Heart left ventricle (tissue), 13 donors: ENCODE measurements at regions not wholly inside any gene's neighbourhood (a gene's known extent, or its start where the extent isn't known, plus 50 kb on each side); places are given as distances from the start of the nearest gene placed in this dataset.

Experiments
- POLR2A ChIP-seq, 2 donors: fragments of 450-650 bp; IDR thresholded peaks; one replicate each; pipeline ENCODE4 v1.6.1; 2017; ENCODE audit warnings: antibody characterized with exemption in 2 of 2, mild to moderate bottlenecking in 2 of 2, moderate library complexity in 2 of 2
- TF ChIP-seq, protein P1 (sequence below), 12 donors: fragments of 200-600 bp; sonication (generic) in 4 of 12; IDR thresholded peaks; one replicate each; pipeline versions ENCODE4 v1.5.0 to v1.8.0; 2018 to 2022; ENCODE audit warnings: antibody characterized with exemption in 12 of 12, mild to moderate bottlenecking in 5 of 12
- donor health status: ischemic (EF 13 %, LVEDD 7.1; RV severe dilation, severe dysfunction).
- donor health status: DM: no; HTN: yes; CAD: no.
- donor health status: DM: no; HTN: no; CAD: no.
- donor health status: ischemic (EF 25% LVEDD 6.9; RV normal size, moderate dysfunction).
- donor health status: ischemic (EF 25% LVEDD 5.7; RV mildly dilated, moderate dysfunction).
- donor health status: ischemic (EF 35%, LVEDD 5.7; RV mildly dilated, moderate dysfunction).
- donor health status: nonischemic (EF 11% LVEDD 7.7; RV severe dilation, severe dysfunction).
- donor health status: DM: yes; HTN: yes; CAD: no.
- donor health status: PGD.
- donor health status: ischemic (EF 29% LVEDD 5.4; RV normal size, mild dysfunction).
- donor health status: nonischemic (EF 23%, LVEDD 6.1; RV moderate dilation, normal function).

DNA sequence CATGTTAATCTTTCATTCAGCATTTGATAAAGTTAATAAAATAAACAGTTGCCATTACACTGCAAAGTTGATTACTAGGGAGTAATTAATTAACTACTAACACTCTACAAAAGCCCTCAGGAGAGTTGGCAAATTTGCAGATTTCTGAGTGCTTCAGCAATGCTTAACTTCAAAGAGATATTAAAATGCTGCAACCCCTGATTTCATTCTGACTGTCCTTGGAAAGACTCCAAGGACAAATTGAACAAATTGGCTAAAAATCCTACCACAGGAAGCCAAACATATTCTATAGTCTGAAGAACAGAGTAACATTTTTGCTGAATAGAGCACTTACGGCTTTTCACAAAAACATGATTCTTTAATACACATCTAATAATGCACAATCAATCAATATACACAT lies 1543.0 kb downstream of the SLITRK5 start:
- TF ChIP-seq, protein P1, sequence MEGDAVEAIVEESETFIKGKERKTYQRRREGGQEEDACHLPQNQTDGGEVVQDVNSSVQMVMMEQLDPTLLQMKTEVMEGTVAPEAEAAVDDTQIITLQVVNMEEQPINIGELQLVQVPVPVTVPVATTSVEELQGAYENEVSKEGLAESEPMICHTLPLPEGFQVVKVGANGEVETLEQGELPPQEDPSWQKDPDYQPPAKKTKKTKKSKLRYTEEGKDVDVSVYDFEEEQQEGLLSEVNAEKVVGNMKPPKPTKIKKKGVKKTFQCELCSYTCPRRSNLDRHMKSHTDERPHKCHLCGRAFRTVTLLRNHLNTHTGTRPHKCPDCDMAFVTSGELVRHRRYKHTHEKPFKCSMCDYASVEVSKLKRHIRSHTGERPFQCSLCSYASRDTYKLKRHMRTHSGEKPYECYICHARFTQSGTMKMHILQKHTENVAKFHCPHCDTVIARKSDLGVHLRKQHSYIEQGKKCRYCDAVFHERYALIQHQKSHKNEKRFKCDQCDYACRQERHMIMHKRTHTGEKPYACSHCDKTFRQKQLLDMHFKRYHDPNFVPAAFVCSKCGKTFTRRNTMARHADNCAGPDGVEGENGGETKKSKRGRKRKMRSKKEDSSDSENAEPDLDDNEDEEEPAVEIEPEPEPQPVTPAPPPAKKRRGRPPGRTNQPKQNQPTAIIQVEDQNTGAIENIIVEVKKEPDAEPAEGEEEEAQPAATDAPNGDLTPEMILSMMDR (IDR thresholded peaks at IDR 0.05), result no peak
- no peak for TF ChIP-seq POLR2A (IDR thresholded peaks at IDR 0.05)
